ENCODE measurements at regions not wholly inside any gene's neighbourhood (a gene's known extent, or its start where the extent isn't known, plus 50 kb on each side); places are given as distances from the start of the nearest gene placed in this dataset.
"Not testable (repeated sequence)": the region's sequence is repeated elsewhere in the genome, so short reads cannot be mapped to it uniquely, and the experiment has no call there.

GRCh38 chr14:106768972-106769700 lies 1242.8 kb downstream of the TMEM121 start:
- not testable (repeated sequence) for DNase-seq (ENCODE audit: low read depth)

- DNase-seq (ENCODE audit: low read depth): not testable (repeated sequence)
Observed at GRCh38 chr14:106770158-106770672, 1243.8 kb downstream of the TMEM121 start.

GRCh38 chr14:106774889-106775480 lies 1248.6 kb downstream of the TMEM121 start:
- DNase-seq (ENCODE audit: low read depth): peak; percentile 48

GRCh38 chr14:106776395-106776983 lies 1250.1 kb downstream of the TMEM121 start:
- DNase-seq (ENCODE audit: low read depth): no peak

- DNase-seq (ENCODE audit: low read depth): no peak
Observed at GRCh38 chr14:106778986-106779385, 1252.6 kb downstream of the TMEM121 start.

GRCh38 chr14:106786697-106787096 lies 1260.3 kb downstream of the TMEM121 start:
- no peak for DNase-seq (ENCODE audit: low read depth)

- no peak for DNase-seq (ENCODE audit: low read depth)
Observed at GRCh38 chr14:106787626-106788025, 1261.2 kb downstream of the TMEM121 start.

DNA sequence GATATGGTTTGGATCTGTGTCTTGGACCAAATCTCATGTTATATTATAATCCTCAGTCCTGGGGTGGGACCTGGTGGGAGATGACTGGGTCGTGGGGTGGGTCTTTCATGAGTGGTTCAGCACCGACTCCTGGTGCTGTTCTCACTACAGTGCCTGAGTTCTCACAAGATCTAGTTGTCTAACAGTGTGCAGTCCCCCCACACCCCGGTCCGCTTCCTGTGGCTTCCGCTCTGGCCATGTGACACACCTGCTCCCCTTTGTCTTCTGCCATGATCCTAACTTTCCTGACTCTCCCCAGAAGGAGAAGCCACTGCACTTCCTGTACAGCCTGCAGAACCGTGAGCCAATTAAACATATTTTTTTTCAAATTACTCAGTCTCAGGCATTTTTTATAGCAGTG lies 1262.2 kb downstream of the TMEM121 start:
- no peak for DNase-seq (ENCODE audit: low read depth)

DNA sequence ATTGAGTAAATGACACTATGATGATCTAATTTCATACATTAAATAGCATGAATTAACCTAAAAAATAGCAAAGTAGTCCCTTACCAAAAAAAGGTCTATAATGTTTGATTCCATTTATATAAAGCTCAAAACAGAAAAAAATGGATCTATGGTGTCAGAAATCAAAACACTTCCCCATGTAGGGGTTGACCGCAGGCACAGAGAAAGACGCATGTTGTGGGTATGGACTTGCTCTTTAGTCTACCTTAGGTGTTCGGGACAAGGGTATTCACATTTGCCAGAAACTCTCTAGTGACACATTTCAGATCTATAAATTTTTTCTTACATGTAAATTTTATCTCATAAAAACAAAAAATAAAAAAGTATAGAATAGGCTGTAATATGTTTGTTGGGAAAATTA lies 1262.9 kb downstream of the TMEM121 start:
- no peak for DNase-seq (ENCODE audit: low read depth)

DNA sequence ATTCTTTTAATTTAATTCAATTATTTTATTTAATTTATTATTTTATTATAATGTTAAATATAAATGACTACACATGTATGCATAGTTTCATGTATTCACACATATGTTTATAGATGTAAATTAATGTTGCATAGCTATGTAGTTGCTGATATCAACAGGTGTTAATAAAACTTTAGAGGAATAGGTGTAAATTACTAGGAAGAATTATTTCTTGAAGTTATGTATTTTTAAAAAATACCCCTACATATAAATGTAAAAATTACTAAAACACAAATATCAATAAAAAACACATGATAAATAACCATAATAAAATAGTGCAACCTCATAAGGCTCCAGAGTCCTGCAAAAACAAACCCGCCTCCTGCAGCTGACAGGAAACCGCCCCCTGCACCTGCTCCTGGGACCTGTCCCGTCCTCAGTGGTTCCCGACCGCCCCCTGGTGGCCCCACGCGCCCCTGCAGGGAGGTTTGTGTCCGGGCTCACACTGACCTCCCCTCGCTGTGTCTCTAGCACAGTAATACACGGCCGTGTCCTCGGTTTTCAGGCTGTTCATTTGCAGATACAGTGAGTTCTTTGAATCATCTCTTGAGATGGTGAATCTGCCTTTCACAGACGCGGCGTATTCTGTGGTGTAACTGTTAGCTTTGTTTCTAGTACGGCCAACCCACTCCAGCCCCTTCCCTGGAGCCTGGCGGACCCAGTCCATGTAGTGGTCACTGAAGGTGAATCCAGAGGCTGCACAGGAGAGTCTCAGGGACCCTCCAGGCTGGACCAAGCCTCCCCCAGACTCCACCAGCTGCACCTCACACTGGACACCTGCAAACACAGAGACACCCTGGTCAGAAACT lies 1264.0 kb downstream of the TMEM121 start:
- peak; percentile 24 for DNase-seq (ENCODE audit: low read depth)

DNA sequence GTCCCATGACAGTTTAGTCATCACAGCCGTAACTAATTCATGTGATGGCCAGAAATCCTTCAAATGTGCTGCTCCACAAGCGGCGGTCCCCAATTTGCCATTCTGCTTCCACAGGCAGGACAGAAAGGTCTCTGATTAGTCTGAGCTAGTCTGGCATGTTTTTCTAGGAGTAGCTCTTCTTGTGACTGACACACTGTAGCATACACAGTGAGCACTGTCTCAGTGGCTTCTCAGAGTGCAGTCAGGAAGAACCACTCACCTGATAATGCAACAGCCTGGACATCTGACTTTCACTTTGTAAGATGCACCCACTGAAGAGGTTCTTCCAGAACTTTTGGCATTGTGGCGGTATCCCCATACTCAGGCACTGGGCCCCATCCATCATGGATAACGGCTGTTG lies 1266.2 kb downstream of the TMEM121 start:
- DNase-seq (ENCODE audit: low read depth): no peak

DNA sequence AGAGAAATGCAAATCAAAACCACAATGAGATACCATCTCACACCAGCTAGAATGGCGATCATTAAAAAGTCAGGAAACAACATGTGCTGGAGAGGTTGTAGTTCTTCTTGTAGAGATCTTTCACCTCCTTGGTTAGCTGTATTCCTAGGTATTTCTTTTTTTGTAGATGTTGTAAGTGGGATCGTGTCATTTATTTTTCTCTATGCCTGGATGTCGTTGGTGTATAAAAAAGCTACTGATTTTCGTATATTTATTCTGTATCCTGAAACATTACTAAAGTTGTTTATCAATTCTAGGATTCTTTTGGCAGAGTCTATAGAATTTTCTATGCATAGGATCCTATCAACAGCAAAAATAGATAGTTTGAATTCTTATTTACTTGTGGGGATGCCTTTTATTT lies 1271.8 kb downstream of the TMEM121 start:
- DNase-seq (ENCODE audit: low read depth): not testable (repeated sequence)

DNA sequence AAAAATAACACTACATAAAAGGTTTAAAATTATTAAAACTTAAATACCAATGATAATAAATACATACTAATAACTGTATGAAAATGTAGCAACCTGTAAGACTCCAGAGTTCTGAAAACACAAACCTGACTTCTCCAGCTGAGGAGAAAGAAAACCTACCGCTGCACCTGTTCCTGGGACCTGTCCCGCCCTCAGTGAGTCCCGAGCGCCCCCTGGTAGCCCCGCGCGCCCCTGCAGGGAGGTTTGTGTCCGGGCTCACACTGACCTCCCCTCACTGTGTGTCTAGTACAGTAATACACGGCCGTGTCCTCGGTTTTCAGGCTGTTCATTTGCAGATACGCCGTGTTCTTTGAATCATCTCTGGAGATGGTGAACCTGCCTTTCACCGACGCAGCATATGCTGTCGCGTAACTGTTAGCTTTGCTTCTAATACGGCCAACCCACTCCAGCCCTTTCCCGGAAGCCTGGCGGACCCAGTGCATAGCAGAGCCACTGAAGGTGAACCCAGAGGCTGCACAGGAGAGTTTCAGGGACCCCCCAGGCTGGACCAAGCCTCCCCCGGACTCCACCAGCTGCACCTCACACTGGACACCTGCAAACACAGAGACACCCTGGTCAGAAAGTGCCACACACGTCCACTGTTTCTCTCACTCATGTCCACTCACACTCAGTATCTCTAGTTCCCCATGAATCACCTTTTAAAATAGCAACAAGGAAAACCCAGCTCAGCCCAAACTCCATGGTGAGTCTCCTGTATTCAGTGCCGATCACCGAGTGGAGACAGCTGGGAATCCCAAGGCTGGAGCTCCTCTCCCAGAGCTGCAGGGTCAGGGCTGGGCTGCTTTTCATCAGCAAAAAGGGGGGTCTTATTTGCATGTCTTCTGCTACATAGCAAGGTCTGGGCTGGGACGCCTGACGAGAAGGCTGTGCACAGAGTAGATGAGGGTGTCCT lies 1276.3 kb downstream of the TMEM121 start:
- DNase-seq (ENCODE audit: low read depth): no peak

GRCh38 chr14:106803379-106803778 lies 1277.0 kb downstream of the TMEM121 start:
- no peak for DNase-seq (ENCODE audit: low read depth)

DNA sequence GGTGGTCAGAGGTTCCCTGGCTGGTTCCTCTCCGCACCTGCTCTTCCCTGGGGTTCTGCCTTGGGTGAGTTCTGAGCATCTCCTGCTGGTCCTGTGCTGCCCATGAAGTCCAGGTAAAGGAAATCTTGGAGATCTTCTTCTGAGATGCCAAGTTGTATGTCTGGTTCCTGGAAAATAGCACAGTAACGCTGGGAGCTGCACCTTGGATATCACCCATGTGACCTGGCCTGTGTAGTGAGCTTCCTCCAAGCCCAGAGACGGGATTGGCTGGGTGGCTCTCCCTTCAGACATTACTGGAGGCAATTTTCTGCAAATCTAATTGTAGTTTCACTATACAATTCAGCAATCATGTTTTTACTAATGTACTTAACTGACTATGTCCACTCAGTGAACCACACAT lies 1281.1 kb downstream of the TMEM121 start:
- no peak for DNase-seq (ENCODE audit: low read depth)

GRCh38 chr14:106808458-106808857 lies 1282.1 kb downstream of the TMEM121 start:
- DNase-seq (ENCODE audit: low read depth): no peak

- no peak for DNase-seq (ENCODE audit: low read depth)
Observed at GRCh38 chr14:106808907-106809306, 1282.5 kb downstream of the TMEM121 start.

GRCh38 chr14:106809615-106810014 lies 1283.2 kb downstream of the TMEM121 start:
- DNase-seq (ENCODE audit: low read depth): no peak

- DNase-seq (ENCODE audit: low read depth): not testable (repeated sequence)
Observed at GRCh38 chr14:106810168-106810567, 1283.8 kb downstream of the TMEM121 start.

GRCh38 chr14:106811162-106811561 lies 1284.8 kb downstream of the TMEM121 start:
- DNase-seq (ENCODE audit: low read depth): no peak
